GM12878 (cell line): ENCODE measurements at regions not wholly inside any gene's neighbourhood (a gene's known extent, or its start where the extent isn't known, plus 50 kb on each side); places are given as distances from the start of the nearest gene placed in this dataset.

ENCODE experiments used
- ATAC-seq: fragments of 200-7000 bp; cut with Tn5 transposase; 3 replicates; pipeline ENCODE4 v1.9.1; 2020; ENCODE audit warnings: mild to moderate bottlenecking, moderate library complexity
- BruUV-seq: library from RNA; stranded (reverse); fragments of 400-500 nt; replicated peaks from 2 replicates; lab custom pipeline; 2021; lab: Mats Ljungman, UMichigan
- CTCF ChIA-PET: fragments of 300-600 bp; sonication (Branson Sonifier 250); formaldehyde crosslinking; extraction: SDS; loops from one replicate; lab custom pipeline; 2021; ENCODE audit warnings: inconsistent platforms; lab: Yijun Ruan, JAX
- POLR2A ChIA-PET: fragments of 350-600 bp; formaldehyde crosslinking; extraction: SDS; loops from one replicate; lab custom pipeline; 2021; ENCODE audit warnings: inconsistent platforms; lab: Charles Lee
- RAD21 ChIA-PET: fragments of 300-600 bp; sonication (Branson Sonifier 250); formaldehyde crosslinking; loops from one replicate; lab custom pipeline; 2023; ENCODE audit warnings: antibody characterized with exemption; ENCODE audit not compliant: unreplicated experiment; lab: Charles Lee
- SMC1A ChIA-PET: fragments of 300-600 bp; sonication (Branson Sonifier 250); formaldehyde crosslinking; loops from one replicate; lab custom pipeline; 2023; ENCODE audit not compliant: unreplicated experiment, uncharacterized antibody; lab: Charles Lee
- DNase-seq: peaks from one replicate; pipeline ENCODE4 v3.0.0-alpha.2; 2011; ENCODE audit warnings: low read depth, low spot score
- FAIRE-seq: peaks from 3 replicates; lab custom pipeline; 2011; peaks lifted over from hg19 to GRCh38; lab: Jason Lieb, UNC
- H2AFZ ChIP-seq: 2 replicates; pipeline ENCODE4 v1.6.0; 2011; ENCODE audit warnings: low read depth, low read length, control low read depth; ENCODE audit not compliant: control insufficient read depth
- H3K27ac ChIP-seq: 2 replicates; pipeline ENCODE4 v1.5.1; 2011; ENCODE audit warnings: control low read depth; ENCODE audit not compliant: control insufficient read depth, insufficient read depth
- H3K27me3 ChIP-seq, 2 experiments: replicated peaks in 1 of 2; 2 replicates each; pipeline versions ENCODE4 v1.6.0 to v1.6.1; 2011; ENCODE audit warnings: low read length in 1 of 2; ENCODE audit not compliant: control insufficient read depth in 2 of 2, insufficient read depth in 2 of 2
- H3K36me3 ChIP-seq, 2 experiments: 2 replicates each; pipeline ENCODE4 v1.5.1; 2011; ENCODE audit warnings: low read length in 1 of 2; ENCODE audit not compliant: control insufficient read depth in 2 of 2, insufficient read depth in 2 of 2
- H3K4me1 ChIP-seq: 2 replicates; pipeline ENCODE4 v1.6.1; 2011; ENCODE audit warnings: mild to moderate bottlenecking, low read length, moderate library complexity, mixed read lengths; ENCODE audit not compliant: control insufficient read depth, insufficient read depth
- H3K4me2 ChIP-seq: 2 replicates; pipeline ENCODE4 v1.6.0; 2011; ENCODE audit warnings: control low read depth; ENCODE audit not compliant: control insufficient read depth, insufficient read depth
- H3K4me3 ChIP-seq: fragments of 200-600 bp; sonication (generic); 2 replicates; pipeline ENCODE4 v1.5.1; 2016
- H3K79me2 ChIP-seq: 2 replicates; pipeline ENCODE4 v1.6.0; 2011; ENCODE audit warnings: low read length; ENCODE audit not compliant: control insufficient read depth, insufficient read depth
- H3K9ac ChIP-seq: 2 replicates; pipeline ENCODE4 v1.8.0; 2011; ENCODE audit warnings: low read length, control low read depth, mixed read lengths; ENCODE audit not compliant: control insufficient read depth, insufficient read depth
- H3K9me3 ChIP-seq: replicated peaks from 3 replicates; pipeline ENCODE4 v1.5.1; 2011; ENCODE audit warnings: mild to moderate bottlenecking, low read length; ENCODE audit not compliant: control insufficient read depth, insufficient read depth
- H4K20me1 ChIP-seq: 2 replicates; pipeline ENCODE4 v1.6.0; 2011; ENCODE audit not compliant: control insufficient read depth, insufficient read depth
- BCLAF1 ChIP-seq: fragments of 450-650 bp; IDR thresholded peaks from 2 replicates; pipeline ENCODE4 v1.6.1; 2017; ENCODE audit warnings: antibody characterized with exemption, mild to moderate bottlenecking, moderate library complexity
- GATAD2B ChIP-seq: fragments of 450-650 bp; conservative IDR thresholded peaks from 2 replicates; pipeline ENCODE4 v1.6.1; 2017; ENCODE audit warnings: low read depth, mild to moderate bottlenecking, moderate library complexity
- IKZF2 ChIP-seq, 2 experiments: fragments of 450-650 bp; IDR thresholded peaks; 2 replicates each; pipeline ENCODE4 v1.6.1; 2017; ENCODE audit warnings: mild to moderate bottlenecking in 2 of 2, moderate library complexity in 2 of 2
- LARP7 ChIP-seq: fragments of 450-650 bp; IDR thresholded peaks from 2 replicates; pipeline ENCODE4 v1.6.1; 2017; ENCODE audit warnings: mild to moderate bottlenecking
- NKRF ChIP-seq: fragments of 450-650 bp; conservative IDR thresholded peaks from 2 replicates; pipeline ENCODE4 v1.6.1; 2017; ENCODE audit warnings: mild to moderate bottlenecking, moderate library complexity
- NRF1 ChIP-seq: conservative IDR thresholded peaks from 2 replicates; pipeline ENCODE4 v1.6.1; 2011; ENCODE audit warnings: mild to moderate bottlenecking, low read depth, low read length, improper control_type of control experiment
- POLR2A ChIP-seq: IDR thresholded peaks from 2 replicates; pipeline ENCODE4 v1.6.1; 2011; ENCODE audit warnings: low read depth, mild to moderate bottlenecking, low read length
- ZNF207 ChIP-seq: fragments of 450-650 bp; IDR thresholded peaks from 2 replicates; pipeline ENCODE4 v1.6.1; 2014; ENCODE audit warnings: antibody characterized with exemption, mild to moderate bottlenecking, borderline replicate concordance
- WGBS: methylation state at CpG from one replicate; pipeline ENCODE4 v1.1.6; 2016; ENCODE audit warnings: low lambda C conversion rate; ENCODE audit not compliant: insufficient replicate concordance, insufficient coverage; ENCODE audit errors: missing lambda C conversion rate; 5-methylcytosine and 5-hydroxymethylcytosine counted together
- in situ Hi-C: fragments of 300-500 bp; cut with MboI; formaldehyde crosslinking; loops from 9 replicates; pipeline ENCODE4 v1.14.3; 2018; ENCODE audit warnings: mixed read lengths
- intact Hi-C: fragments of 100-400 bp; cut with micrococcal nuclease; formaldehyde crosslinking; loops from one replicate; pipeline ENCODE4 v1.14.2; 2022; ENCODE audit not compliant: unreplicated experiment

DNA sequence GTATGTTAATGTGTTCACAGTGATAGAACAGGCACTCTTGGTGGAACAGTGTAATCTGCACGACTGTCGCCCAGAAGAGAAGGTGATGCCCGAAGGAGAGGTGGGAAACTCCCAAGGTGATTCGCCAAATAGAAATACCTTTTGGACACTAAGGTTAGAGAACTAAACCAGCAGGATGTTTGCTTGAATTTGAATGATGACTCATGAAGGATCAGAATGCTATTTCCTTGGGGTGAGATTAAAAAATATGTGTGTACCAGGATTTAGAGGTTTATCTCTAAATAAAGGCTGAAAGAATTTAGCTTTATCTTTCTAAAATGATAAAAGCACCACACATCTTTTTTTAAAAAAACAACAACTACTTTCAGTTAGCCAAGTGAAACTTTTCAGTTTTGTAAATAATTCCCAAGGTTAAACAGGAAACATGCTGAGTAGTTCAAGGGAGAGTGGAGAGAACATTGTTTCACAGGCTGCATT lies 297.4 kb upstream of the TAS2R1 start:
- POLR2A ChIA-PET, result no interaction called here
- Histone ChIP-seq H3K9ac (no peak overlapping the region), H3K27me3 (no peaks in the 10 kb centered on the region), H3K4me1 (no peaks in the 10 kb centered on the region), H2AFZ (no peak overlapping the region), H3K36me3 (no peaks in the 10 kb centered on the region), H3K27ac (no peak overlapping the region), H3K4me3 (no peak overlapping the region), H4K20me1 (no peaks in the 10 kb centered on the region), H3K4me2 (no peak overlapping the region)
- ATAC-seq, result no peak
- RAD21 ChIA-PET, result no interaction called here
- 7% methylated on average over 4 of the region's 4 CpGs for WGBS
- SMC1A ChIA-PET, result interaction anchor here (0.7 kb wide), 1 partner anchor 20 kb away, joined by 4 read pairs; no protein-coding TSS in a partner anchor
- no peak for FAIRE-seq
- intact Hi-C loops (no loop called here), in situ Hi-C loops (no loop called here)
- no peak for DNase-seq
- CTCF ChIA-PET, result interaction anchor here (1.1 kb wide), 1 partner anchor 28 kb away, joined by 3 read pairs; no protein-coding TSS in a partner anchor
- no TSS peak for BruUV-seq
- TF ChIP-seq BCLAF1, result no peak
- no peak for TF ChIP-seq ZNF207
- no peak for TF ChIP-seq GATAD2B
- no peak for TF ChIP-seq IKZF2 (IDR thresholded peaks at IDR 0.05)
- TF ChIP-seq, all 136 proteins: peak for 0
- Histone ChIP-seq H3K9me3 (no peaks in the 10 kb centered on the region), H3K79me2 (no peaks in the 10 kb centered on the region)

DNA sequence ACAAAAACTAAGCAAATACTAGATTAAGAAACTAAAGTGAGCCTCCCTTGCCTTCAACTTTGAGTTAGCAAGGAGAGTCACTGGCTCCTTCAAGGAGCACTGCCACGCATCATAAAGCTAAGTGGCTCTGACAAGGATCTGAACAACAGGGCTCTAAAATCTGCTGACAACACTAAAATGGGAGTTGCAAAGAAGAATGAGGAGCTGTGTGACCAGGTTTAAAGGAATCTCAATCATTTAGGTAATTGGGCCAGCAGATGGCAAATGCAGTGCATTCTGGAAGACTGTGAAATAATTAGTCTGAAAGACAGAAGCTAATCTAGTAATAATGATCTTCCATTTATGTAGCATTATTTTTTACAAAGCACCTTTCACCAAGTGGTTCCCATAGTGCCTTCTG lies 297.0 kb upstream of the TAS2R1 start:
- no peaks in the 10 kb centered on the region for H3K79me2 ChIP-seq
- BruUV-seq, result no TSS peak
- H3K4me3 ChIP-seq, result no peak overlapping the region
- in situ Hi-C loops, result no loop called here
- no peaks in the 10 kb centered on the region for H4K20me1 ChIP-seq
- 64% methylated on average over 1 of the region's 1 CpG for WGBS
- no peaks in the 10 kb centered on the region for H3K4me1 ChIP-seq
- DNase-seq, result no peak
- ChIA-PET POLR2A (no interaction called here), RAD21 (no interaction called here), CTCF (no interaction called here), SMC1A (interaction anchor here (0.7 kb wide), 1 partner anchor 21 kb away, joined by 4 read pairs; no protein-coding TSS in a partner anchor)
- no peak overlapping the region for H3K4me2 ChIP-seq
- H3K9me3 ChIP-seq, result no peaks in the 10 kb centered on the region
- intact Hi-C loops, result no loop called here
- H3K27ac ChIP-seq, result no peak overlapping the region
- no peak for ATAC-seq
- FAIRE-seq, result no peak
- H3K36me3 ChIP-seq, result no peaks in the 10 kb centered on the region
- no peak overlapping the region for H3K9ac ChIP-seq
- no peak for TF ChIP-seq NRF1
- TF ChIP-seq POLR2A, result no peak
- no peak for TF ChIP-seq NKRF
- no peak for TF ChIP-seq LARP7
- H3K27me3 ChIP-seq, result no peaks in the 10 kb centered on the region
- no peak overlapping the region for H2AFZ ChIP-seq
